CD4-positive, alpha-beta T cell (primary cell): ENCODE measurements at regions not wholly inside any gene's neighbourhood (a gene's known extent, or its start where the extent isn't known, plus 50 kb on each side); places are given as distances from the start of the nearest gene placed in this dataset.

Source experiments
- ATAC-seq: fragments of 200-7000 bp; cut with Tn5 transposase; one replicate; pipeline ENCODE4 v1.10.0; 2022; ENCODE audit warnings: mild to moderate bottlenecking; ENCODE audit not compliant: poor library complexity
- CTCF ChIA-PET: fragments of 350-600 bp; sonication (Branson Sonifier 250); formaldehyde crosslinking; loops from one replicate; lab custom pipeline; 2021; ENCODE audit warnings: antibody characterized with exemption, inconsistent platforms; lab: Charles Lee
- POLR2A ChIA-PET: fragments of 350-600 bp; sonication (Branson Sonifier 250); formaldehyde crosslinking; loops from one replicate; lab custom pipeline; 2021; ENCODE audit warnings: antibody characterized with exemption, inconsistent platforms; lab: Charles Lee
- DNase-seq, 14 experiments: peaks; one replicate each; pipeline ENCODE4 v3.0.0-alpha.2; 2013 to 2020; ENCODE audit warnings: mixed read lengths in 2 of 14
- H3K27ac ChIP-seq, 2 donors: one replicate each; pipeline versions ENCODE4 v1.5.1 to v1.7.0; 2013; ENCODE audit warnings: low read length in 2 of 2, low read depth in 1 of 2, mild to moderate bottlenecking in 1 of 2
- H3K27me3 ChIP-seq, 2 experiments: 1 replicate in 1 of 2; 2 replicates in 1 of 2; pipeline versions ENCODE4 v1.6.1 to v1.7.0; 2013; ENCODE audit warnings: low read length in 2 of 2, control low read depth in 1 of 2, mild to moderate bottlenecking in 1 of 2, moderate library complexity in 1 of 2; ENCODE audit not compliant: insufficient read depth in 2 of 2, control insufficient read depth in 1 of 2
- H3K36me3 ChIP-seq: one replicate; pipeline ENCODE4 v1.6.1; 2013; ENCODE audit warnings: low read length, control low read depth; ENCODE audit not compliant: insufficient read depth
- H3K4me1 ChIP-seq: one replicate; pipeline ENCODE4 v1.6.1; 2013; ENCODE audit warnings: low read length, control low read depth; ENCODE audit not compliant: insufficient read depth
- H3K4me3 ChIP-seq: one replicate; pipeline ENCODE4 v1.5.1; 2013; ENCODE audit warnings: mild to moderate bottlenecking, low read length, moderate library complexity
- H3K9me3 ChIP-seq, 2 experiments: 1 replicate in 1 of 2; 2 replicates in 1 of 2; pipeline versions ENCODE4 v1.6.1 to v1.7.0; 2013; ENCODE audit warnings: low read length in 2 of 2, mild to moderate bottlenecking in 2 of 2, control low read depth in 1 of 2, moderate library complexity in 1 of 2; ENCODE audit not compliant: control insufficient read depth in 1 of 2, insufficient read depth in 1 of 2
- H3K27ac Mint-ChIP-seq: one replicate; pipeline ENCODE4 v1.8.0; 2020; ENCODE audit warnings: mixed read lengths
- H3K27me3 Mint-ChIP-seq: one replicate; pipeline ENCODE4 v1.8.0; 2021; ENCODE audit warnings: mixed read lengths
- H3K36me3 Mint-ChIP-seq: one replicate; pipeline ENCODE4 v1.8.0; 2021; ENCODE audit warnings: low read depth, mixed read lengths
- H3K4me1 Mint-ChIP-seq: one replicate; pipeline ENCODE4 v1.8.0; 2021; ENCODE audit warnings: low read depth, mixed read lengths
- H3K4me3 Mint-ChIP-seq: one replicate; pipeline ENCODE4 v1.8.0; 2020; ENCODE audit warnings: mild to moderate bottlenecking, mixed read lengths
- H3K9me3 Mint-ChIP-seq: one replicate; pipeline ENCODE4 v1.8.0; 2020; ENCODE audit warnings: mixed read lengths
- intact Hi-C, 2 experiments: fragments of 100-400 bp; cut with DNase I in 1 of 2; cut with micrococcal nuclease in 1 of 2; formaldehyde crosslinking; loops; one replicate each; pipeline versions ENCODE4 v1.15.1 to v1.9.0; 2023 to 2025; cut with DNase I, micrococcal nuclease
- TF ChIP-seq, protein P1 (sequence below): fragments of 200-600 bp; IDR thresholded peaks from one replicate; pipeline ENCODE4 v1.8.0; 2022; ENCODE audit warnings: antibody characterized with exemption, mild to moderate bottlenecking

DNA sequence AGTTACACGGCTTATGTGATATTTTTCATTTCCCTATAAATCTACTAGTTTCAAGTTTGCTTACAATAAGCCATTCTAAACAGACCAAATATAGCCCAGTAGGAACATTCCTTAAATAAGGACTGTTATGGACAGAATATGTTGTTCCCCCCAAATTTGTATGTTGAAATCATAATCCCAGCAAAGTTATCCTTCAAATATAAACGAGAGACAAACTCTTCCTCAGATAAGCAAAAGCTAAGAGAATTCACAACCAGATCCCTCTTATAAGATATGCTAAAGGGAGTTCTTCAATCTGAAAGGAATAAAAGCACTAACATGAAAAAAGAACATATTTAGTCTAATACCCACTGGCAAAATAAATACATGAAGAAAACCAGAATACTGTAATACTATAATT, 795.5 kb upstream of the GJE1 start:
- Mint-ChIP-seq H3K9me3 (no peaks in the 10 kb centered on the region), H3K27ac (no peak overlapping the region), H3K4me1 (no peaks in the 10 kb centered on the region), H3K4me3 (no peak overlapping the region), H3K36me3 (no peaks in the 10 kb centered on the region), H3K27me3 (no peaks in the 10 kb centered on the region)
- ATAC-seq: no peak
- TF ChIP-seq, protein P1, sequence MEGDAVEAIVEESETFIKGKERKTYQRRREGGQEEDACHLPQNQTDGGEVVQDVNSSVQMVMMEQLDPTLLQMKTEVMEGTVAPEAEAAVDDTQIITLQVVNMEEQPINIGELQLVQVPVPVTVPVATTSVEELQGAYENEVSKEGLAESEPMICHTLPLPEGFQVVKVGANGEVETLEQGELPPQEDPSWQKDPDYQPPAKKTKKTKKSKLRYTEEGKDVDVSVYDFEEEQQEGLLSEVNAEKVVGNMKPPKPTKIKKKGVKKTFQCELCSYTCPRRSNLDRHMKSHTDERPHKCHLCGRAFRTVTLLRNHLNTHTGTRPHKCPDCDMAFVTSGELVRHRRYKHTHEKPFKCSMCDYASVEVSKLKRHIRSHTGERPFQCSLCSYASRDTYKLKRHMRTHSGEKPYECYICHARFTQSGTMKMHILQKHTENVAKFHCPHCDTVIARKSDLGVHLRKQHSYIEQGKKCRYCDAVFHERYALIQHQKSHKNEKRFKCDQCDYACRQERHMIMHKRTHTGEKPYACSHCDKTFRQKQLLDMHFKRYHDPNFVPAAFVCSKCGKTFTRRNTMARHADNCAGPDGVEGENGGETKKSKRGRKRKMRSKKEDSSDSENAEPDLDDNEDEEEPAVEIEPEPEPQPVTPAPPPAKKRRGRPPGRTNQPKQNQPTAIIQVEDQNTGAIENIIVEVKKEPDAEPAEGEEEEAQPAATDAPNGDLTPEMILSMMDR: no peak
- Histone ChIP-seq H3K4me3 (no peak overlapping the region), H3K27me3 (no peaks in the 10 kb centered on the region), H3K4me1 (no peaks in the 10 kb centered on the region), H3K27ac (no peak overlapping the region), H3K9me3 (no peaks in the 10 kb centered on the region), H3K36me3 (no peaks in the 10 kb centered on the region)
- intact Hi-C loops: no loop called here
- ChIA-PET CTCF (no interaction called here), POLR2A (no interaction called here)
- no peak for DNase-seq

DNA sequence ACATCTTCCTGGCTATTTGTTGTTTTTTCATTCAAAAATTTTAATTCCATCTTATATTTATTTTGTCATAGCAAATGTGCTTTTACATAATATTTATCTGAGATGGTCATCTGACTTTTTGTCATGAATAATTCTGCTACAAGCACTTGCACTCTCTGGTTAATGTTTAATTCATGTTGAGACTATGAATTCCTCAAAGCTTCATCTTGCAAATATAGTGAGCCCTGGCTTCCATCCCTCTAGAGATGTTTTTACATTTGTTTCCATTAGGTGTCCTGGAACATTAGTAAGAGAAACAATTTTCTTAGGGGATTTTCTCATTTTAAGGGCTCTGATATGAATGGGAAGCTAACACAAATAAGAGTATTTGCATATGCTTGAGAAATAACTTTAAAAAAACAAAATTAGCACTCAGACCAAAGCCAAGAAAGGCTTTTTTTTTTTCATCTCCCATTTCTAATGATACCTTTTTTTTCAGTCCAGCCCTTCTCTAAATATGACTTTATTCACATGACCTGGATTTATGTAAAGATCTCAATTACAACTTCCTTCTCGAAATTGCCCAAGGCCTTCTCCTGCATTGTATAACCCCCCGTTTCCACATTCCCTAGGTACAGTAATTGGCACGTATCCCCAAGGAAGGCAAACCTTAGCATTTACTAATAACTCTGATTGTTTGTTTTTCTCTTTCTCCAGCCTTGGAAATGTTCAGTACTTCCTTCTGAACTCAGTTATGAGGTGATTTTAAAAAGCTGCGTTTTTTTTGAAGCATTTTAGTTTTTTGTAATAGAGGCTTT, 797.0 kb upstream of the GJE1 start:
- no peak overlapping the region for H3K4me3 ChIP-seq
- H3K9me3 Mint-ChIP-seq: no peaks in the 10 kb centered on the region
- H3K27ac ChIP-seq: no peak overlapping the region
- no peak for ATAC-seq
- H3K9me3 ChIP-seq: no peaks in the 10 kb centered on the region
- H3K36me3 Mint-ChIP-seq: no peaks in the 10 kb centered on the region
- H3K4me3 Mint-ChIP-seq: no peak overlapping the region
- H3K4me1 Mint-ChIP-seq: no peaks in the 10 kb centered on the region
- POLR2A ChIA-PET: no interaction called here
- no peaks in the 10 kb centered on the region for H3K4me1 ChIP-seq
- no peak overlapping the region for H3K27ac Mint-ChIP-seq
- H3K27me3 ChIP-seq: no peaks in the 10 kb centered on the region
- no peaks in the 10 kb centered on the region for H3K27me3 Mint-ChIP-seq
- DNase-seq: no peak
- H3K36me3 ChIP-seq: no peaks in the 10 kb centered on the region
- intact Hi-C loops: no loop called here
- CTCF ChIA-PET: no interaction called here
- TF ChIP-seq, protein P1: no peak

- H3K27ac Mint-ChIP-seq: no peak overlapping the region
- peak overlapping the region; percentile 17 for H3K4me3 ChIP-seq
- intact Hi-C loops: no loop called here
These were observed 805.8 kb upstream of the GJE1 start for GRCh38 chr6:141326925-141327324.

More at GRCh38 chr6:141326925-141327324, 805.8 kb upstream of the GJE1 start:
- DNase-seq (no peak), ATAC-seq (no peak)
- no peak overlapping the region for H3K4me3 Mint-ChIP-seq
- no peaks in the 10 kb centered on the region for H3K4me1 Mint-ChIP-seq
- H3K36me3 ChIP-seq: no peaks in the 10 kb centered on the region
- ChIA-PET POLR2A (no interaction called here), CTCF (no interaction called here)
- TF ChIP-seq, protein P1: no peak
- H3K27ac ChIP-seq: no peak overlapping the region
- no peaks in the 10 kb centered on the region for H3K27me3 Mint-ChIP-seq
- no peaks in the 10 kb centered on the region for H3K9me3 Mint-ChIP-seq
- H3K36me3 Mint-ChIP-seq: no peaks in the 10 kb centered on the region
- no peaks in the 10 kb centered on the region for H3K9me3 ChIP-seq
- H3K4me1 ChIP-seq: no peaks in the 10 kb centered on the region
- H3K27me3 ChIP-seq: no peaks in the 10 kb centered on the region
